ENCODE measurements at regions not wholly inside any gene's neighbourhood (a gene's known extent, or its start where the extent isn't known, plus 50 kb on each side); places are given as distances from the start of the nearest gene placed in this dataset.

DNA sequence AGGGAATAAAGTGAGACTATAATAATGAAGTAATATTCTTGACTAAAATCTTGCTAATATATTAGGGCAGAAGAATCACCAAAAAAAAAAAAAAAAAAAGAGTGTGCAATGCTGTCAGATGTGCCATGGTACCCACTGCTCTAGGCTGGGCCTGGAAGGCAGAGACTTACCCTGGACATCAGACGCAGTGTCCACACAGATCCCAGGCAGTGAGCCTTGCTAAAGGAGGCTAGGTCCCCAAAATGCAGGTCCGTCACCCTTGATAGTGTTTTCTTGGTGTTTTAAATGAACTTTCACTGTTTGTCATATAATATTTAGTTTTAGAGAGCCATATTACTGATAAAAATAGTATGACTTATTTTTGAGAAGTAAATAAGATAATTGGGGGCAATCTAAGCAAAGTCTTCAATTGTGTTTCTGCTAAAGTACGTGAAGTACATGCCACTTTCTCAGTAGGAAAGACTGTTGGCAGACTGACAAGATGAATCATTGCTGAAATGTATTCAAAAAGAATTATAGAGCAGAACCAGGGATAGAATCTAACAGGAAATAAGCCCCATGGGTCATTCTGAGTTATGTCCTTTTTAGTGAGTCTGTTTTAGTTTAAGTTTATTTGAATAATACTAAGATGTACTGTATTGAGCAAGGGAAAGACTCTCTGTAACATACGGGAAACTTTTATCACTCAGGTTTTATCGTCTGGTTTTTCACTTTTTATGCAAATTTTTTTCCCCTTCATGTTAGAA, 74.6 kb upstream of the PDC start (continued):
- TF ChIP-seq ZNF621 (tag by site-specific recombination; IDR thresholded peaks at IDR 0.05) = no peak
- TF ChIP-seq, protein P1, sequence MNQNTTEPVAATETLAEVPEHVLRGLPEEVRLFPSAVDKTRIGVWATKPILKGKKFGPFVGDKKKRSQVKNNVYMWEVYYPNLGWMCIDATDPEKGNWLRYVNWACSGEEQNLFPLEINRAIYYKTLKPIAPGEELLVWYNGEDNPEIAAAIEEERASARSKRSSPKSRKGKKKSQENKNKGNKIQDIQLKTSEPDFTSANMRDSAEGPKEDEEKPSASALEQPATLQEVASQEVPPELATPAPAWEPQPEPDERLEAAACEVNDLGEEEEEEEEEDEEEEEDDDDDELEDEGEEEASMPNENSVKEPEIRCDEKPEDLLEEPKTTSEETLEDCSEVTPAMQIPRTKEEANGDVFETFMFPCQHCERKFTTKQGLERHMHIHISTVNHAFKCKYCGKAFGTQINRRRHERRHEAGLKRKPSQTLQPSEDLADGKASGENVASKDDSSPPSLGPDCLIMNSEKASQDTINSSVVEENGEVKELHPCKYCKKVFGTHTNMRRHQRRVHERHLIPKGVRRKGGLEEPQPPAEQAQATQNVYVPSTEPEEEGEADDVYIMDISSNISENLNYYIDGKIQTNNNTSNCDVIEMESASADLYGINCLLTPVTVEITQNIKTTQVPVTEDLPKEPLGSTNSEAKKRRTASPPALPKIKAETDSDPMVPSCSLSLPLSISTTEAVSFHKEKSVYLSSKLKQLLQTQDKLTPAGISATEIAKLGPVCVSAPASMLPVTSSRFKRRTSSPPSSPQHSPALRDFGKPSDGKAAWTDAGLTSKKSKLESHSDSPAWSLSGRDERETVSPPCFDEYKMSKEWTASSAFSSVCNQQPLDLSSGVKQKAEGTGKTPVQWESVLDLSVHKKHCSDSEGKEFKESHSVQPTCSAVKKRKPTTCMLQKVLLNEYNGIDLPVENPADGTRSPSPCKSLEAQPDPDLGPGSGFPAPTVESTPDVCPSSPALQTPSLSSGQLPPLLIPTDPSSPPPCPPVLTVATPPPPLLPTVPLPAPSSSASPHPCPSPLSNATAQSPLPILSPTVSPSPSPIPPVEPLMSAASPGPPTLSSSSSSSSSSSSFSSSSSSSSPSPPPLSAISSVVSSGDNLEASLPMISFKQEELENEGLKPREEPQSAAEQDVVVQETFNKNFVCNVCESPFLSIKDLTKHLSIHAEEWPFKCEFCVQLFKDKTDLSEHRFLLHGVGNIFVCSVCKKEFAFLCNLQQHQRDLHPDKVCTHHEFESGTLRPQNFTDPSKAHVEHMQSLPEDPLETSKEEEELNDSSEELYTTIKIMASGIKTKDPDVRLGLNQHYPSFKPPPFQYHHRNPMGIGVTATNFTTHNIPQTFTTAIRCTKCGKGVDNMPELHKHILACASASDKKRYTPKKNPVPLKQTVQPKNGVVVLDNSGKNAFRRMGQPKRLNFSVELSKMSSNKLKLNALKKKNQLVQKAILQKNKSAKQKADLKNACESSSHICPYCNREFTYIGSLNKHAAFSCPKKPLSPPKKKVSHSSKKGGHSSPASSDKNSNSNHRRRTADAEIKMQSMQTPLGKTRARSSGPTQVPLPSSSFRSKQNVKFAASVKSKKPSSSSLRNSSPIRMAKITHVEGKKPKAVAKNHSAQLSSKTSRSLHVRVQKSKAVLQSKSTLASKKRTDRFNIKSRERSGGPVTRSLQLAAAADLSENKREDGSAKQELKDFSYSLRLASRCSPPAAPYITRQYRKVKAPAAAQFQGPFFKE (tag by site-specific recombination; IDR thresholded peaks at IDR 0.05; ENCODE audit: borderline replicate concordance) = no peak
- no peak for TF ChIP-seq ZNF302 (tag by site-specific recombination; IDR thresholded peaks at IDR 0.05; ENCODE audit: low read depth)
- no peak for TF ChIP-seq ZNF341 (tag by site-specific recombination; IDR thresholded peaks at IDR 0.05; ENCODE audit: low read depth)
- TF ChIP-seq ZNF23 (tag by site-specific recombination; IDR thresholded peaks at IDR 0.05; ENCODE audit: borderline replicate concordance) = no peak
- TF ChIP-seq ZNF654 (tag by site-specific recombination; IDR thresholded peaks at IDR 0.05; ENCODE audit: low read depth) = no peak
- no peak for TF ChIP-seq ZBTB21 (tag by site-specific recombination; IDR thresholded peaks at IDR 0.05)

DNA sequence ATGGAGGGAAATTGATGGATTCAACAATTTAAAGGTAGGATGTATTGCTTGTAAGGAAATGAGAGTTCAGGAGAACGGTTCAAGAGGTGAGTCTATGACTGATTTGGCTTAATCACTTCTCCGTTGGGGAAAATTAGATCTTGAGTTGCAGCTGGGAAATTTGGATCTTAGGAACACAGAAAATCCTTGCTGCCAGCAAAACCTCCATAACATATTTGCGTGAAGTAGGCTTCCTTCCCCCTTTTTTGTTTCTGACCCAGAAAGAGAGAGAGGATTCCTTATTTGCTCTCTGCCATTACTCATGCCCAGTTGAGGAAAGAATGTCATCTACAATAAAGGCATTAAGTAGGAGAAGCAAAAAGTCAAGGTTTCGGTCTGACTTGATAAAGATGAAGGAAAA, 73.5 kb upstream of the PDC start:
- no peak overlapping the region for H3K27ac ChIP-seq (ENCODE audit: extremely low read depth, low read depth, low read length)
- ChIA-PET CTCF (interaction anchor here (0.7 kb wide), 1 partner anchor 391 kb away, joined by 4 read pairs; no protein-coding TSS in a partner anchor), POLR2A (no interaction called here)
- no peaks in the 10 kb centered on the region for H3K9me3 ChIP-seq (ENCODE audit: control insufficient read depth, insufficient read depth, low read depth, low read length)
- H3K36me3 ChIP-seq (ENCODE audit: control insufficient read depth in 2 of 2, insufficient read depth in 1 of 2, low read length in 2 of 2) = no peaks in the 10 kb centered on the region
- TF ChIP-seq ZBTB1 (tag by site-specific recombination; IDR thresholded peaks at IDR 0.05) (no peak), TRIM28 (IDR thresholded peaks at IDR 0.05; ENCODE audit: borderline replicate concordance, low read length) (no peak), ZSCAN23 (tag by site-specific recombination; IDR thresholded peaks at IDR 0.05) (no peak), GLI4 (tag by site-specific recombination; IDR thresholded peaks at IDR 0.05) (no peak)
- TF ChIP-seq, protein P2, sequence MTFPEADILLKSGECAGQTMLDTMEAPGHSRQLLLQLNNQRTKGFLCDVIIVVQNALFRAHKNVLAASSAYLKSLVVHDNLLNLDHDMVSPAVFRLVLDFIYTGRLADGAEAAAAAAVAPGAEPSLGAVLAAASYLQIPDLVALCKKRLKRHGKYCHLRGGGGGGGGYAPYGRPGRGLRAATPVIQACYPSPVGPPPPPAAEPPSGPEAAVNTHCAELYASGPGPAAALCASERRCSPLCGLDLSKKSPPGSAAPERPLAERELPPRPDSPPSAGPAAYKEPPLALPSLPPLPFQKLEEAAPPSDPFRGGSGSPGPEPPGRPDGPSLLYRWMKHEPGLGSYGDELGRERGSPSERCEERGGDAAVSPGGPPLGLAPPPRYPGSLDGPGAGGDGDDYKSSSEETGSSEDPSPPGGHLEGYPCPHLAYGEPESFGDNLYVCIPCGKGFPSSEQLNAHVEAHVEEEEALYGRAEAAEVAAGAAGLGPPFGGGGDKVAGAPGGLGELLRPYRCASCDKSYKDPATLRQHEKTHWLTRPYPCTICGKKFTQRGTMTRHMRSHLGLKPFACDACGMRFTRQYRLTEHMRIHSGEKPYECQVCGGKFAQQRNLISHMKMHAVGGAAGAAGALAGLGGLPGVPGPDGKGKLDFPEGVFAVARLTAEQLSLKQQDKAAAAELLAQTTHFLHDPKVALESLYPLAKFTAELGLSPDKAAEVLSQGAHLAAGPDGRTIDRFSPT (tag by site-specific recombination; IDR thresholded peaks at IDR 0.05) = no peak
- TF ChIP-seq, protein P3, sequence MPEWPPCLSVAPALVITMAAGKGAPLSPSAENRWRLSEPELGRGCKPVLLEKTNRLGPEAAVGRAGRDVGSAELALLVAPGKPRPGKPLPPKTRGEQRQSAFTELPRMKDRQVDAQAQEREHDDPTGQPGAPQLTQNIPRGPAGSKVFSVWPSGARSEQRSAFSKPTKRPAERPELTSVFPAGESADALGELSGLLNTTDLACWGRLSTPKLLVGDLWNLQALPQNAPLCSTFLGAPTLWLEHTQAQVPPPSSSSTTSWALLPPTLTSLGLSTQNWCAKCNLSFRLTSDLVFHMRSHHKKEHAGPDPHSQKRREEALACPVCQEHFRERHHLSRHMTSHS (tag by site-specific recombination; IDR thresholded peaks at IDR 0.05) = no peak
- TF ChIP-seq, protein P4, sequence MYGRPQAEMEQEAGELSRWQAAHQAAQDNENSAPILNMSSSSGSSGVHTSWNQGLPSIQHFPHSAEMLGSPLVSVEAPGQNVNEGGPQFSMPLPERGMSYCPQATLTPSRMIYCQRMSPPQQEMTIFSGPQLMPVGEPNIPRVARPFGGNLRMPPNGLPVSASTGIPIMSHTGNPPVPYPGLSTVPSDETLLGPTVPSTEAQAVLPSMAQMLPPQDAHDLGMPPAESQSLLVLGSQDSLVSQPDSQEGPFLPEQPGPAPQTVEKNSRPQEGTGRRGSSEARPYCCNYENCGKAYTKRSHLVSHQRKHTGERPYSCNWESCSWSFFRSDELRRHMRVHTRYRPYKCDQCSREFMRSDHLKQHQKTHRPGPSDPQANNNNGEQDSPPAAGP (tag by site-specific recombination; IDR thresholded peaks at IDR 0.05) = no peak
- no peak overlapping the region for H3K4me3 ChIP-seq (ENCODE audit: low read depth, low read length)
- no peaks in the 10 kb centered on the region for H3K4me1 ChIP-seq (ENCODE audit: control insufficient read depth, insufficient read depth, low read length)

All from HEK293 (cell line).